ENCODE measurements at regions not wholly inside any gene's neighbourhood (a gene's known extent, or its start where the extent isn't known, plus 50 kb on each side); places are given as distances from the start of the nearest gene placed in this dataset.

GRCh38 chr5:161115941-161116340 lies 263.9 kb upstream of the ATP10B start:
- no peak for DNase-seq

- no peak for DNase-seq
Observed at GRCh38 chr5:161112371-161112770, 260.4 kb upstream of the ATP10B start.

- DNase-seq: peak; percentile 38
Observed at GRCh38 chr5:161105525-161105924, 253.5 kb upstream of the ATP10B start.

- no peak for DNase-seq
Observed at GRCh38 chr5:161098516-161098915, 246.5 kb upstream of the ATP10B start.

GRCh38 chr5:161096581-161096980 lies 244.6 kb upstream of the ATP10B start:
- DNase-seq: no peak

- DNase-seq: no peak
Observed at GRCh38 chr5:161095953-161096352, 243.9 kb upstream of the ATP10B start.

- DNase-seq: no peak
Observed at GRCh38 chr5:161094411-161094810, 242.4 kb upstream of the ATP10B start.

GRCh38 chr5:161093100-161093499 lies 241.1 kb upstream of the ATP10B start:
- DNase-seq: no peak

GRCh38 chr5:161089569-161089968 lies 237.6 kb upstream of the ATP10B start:
- no peak for DNase-seq

GRCh38 chr5:161086461-161086860 lies 234.4 kb upstream of the ATP10B start:
- DNase-seq: no peak

GRCh38 chr5:161085056-161085455 lies 233.0 kb upstream of the ATP10B start:
- peak; percentile 60 for DNase-seq

- no peak for DNase-seq
Observed at GRCh38 chr5:161084115-161084514, 232.1 kb upstream of the ATP10B start.

GRCh38 chr5:161078793-161079192 lies 226.8 kb upstream of the ATP10B start:
- no peak for DNase-seq

GRCh38 chr5:161077936-161078545 lies 226.0 kb upstream of the ATP10B start:
- DNase-seq: no peak

- no peak for DNase-seq
Observed at GRCh38 chr5:161077496-161077895, 225.5 kb upstream of the ATP10B start.

GRCh38 chr5:161064781-161065180 lies 212.8 kb upstream of the ATP10B start:
- no peak for DNase-seq

- no peak for DNase-seq
Observed at GRCh38 chr5:161064297-161064696, 212.3 kb upstream of the ATP10B start.

- peak; percentile 29 for DNase-seq
Observed at GRCh38 chr5:161058781-161059180, 206.8 kb upstream of the ATP10B start.

- DNase-seq: no peak
Observed at GRCh38 chr5:161051920-161052500, 200.0 kb upstream of the ATP10B start.

GRCh38 chr5:161047024-161047423 lies 195.0 kb upstream of the ATP10B start:
- no peak for DNase-seq

GRCh38 chr5:161042862-161043261 lies 190.9 kb upstream of the ATP10B start:
- DNase-seq: no peak

GRCh38 chr5:161042443-161042842 lies 190.4 kb upstream of the ATP10B start:
- DNase-seq: no peak

GRCh38 chr5:161040818-161041217 lies 188.8 kb upstream of the ATP10B start:
- no peak for DNase-seq

GRCh38 chr5:161036296-161036695 lies 184.3 kb upstream of the ATP10B start:
- DNase-seq: no peak

GRCh38 chr5:161034451-161034850 lies 182.4 kb upstream of the ATP10B start:
- DNase-seq: no peak
